RPMI8226 (cell line): ENCODE measurements at regions not wholly inside any gene's neighbourhood (a gene's known extent, or its start where the extent isn't known, plus 50 kb on each side); places are given as distances from the start of the nearest gene placed in this dataset.

Experiments used
- DNase-seq: peaks from one replicate; pipeline ENCODE4 v3.0.0-alpha.2; 2015

DNA sequence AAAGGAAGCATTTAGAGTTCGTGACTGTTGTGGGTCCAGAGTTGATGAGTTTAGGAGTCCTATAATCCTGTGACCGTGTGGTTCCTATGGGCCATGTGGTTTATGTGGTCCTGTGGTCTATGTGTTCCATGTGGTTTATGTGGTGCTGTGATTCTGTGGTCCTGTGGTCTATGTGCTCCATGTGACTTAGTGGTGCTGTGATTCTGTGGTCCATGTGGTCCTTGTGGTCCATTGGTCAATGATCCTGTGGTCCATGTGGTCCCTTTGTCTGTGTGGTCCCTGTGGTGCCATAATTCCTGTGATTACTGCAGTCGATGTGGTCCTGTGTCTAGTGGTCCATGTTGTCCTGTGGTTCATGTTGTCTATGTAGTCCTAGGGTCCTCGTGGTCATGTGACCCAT lies 167.3 kb downstream of the TMEM18 start:
- DNase-seq: no peak

DNA sequence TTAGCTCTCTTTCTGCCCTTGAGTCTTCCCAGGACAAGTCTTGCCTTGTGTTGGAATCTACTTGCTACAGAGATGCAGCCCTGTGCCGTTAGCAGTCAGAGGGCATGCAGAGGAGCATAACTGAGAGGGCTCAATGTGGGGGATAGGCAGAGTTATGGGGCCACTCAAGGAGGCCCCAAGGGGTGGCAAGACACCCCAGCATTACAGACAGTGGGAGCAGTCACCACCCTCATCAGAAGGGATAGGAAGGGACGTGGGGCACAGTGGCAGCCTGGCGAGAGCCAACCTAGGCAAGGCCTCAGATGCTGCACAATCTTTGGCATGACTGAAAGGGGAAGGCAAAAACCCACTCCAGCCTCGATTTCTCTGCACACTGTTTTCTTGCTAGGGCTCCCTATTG lies 169.1 kb downstream of the TMEM18 start:
- DNase-seq: no peak

DNA sequence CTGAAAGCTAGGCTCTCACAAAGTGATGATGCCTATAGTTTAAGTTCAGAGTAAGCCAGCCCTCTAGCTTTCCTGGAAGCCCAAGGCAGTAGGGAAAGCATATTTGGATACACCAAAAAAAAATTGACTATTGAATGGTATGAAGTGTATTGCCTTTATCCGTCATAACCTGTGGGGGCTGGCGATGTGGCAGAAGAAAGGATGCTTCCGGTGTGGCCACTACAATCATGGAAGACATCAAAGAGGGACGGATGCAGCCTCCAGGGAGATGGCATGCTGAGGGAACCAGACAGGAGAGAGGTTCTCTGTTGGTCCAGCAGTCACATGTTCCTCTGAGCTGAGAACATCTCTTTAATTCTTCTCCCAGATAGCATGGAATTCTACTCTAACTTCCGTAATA lies 170.3 kb downstream of the TMEM18 start:
- DNase-seq: no peak

DNA sequence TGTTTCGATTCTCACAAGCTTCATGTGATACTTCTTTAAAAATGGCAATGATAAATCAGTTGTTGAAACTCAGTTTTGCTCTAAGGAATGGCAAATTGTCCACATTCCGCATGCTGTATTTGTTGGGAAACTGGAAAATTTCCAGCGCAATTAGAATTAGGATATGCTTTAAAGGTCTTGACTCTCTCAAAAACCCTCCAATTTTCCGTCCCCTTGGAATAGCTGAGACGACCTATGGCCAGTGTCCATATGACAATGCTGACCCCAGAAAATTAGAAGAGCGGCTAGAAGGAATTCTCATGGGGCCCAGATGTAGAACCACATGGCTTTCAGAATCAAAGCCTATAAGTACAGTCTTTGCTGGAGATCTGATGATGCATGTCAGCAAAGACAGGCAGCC lies 170.8 kb downstream of the TMEM18 start:
- DNase-seq: no peak

DNA sequence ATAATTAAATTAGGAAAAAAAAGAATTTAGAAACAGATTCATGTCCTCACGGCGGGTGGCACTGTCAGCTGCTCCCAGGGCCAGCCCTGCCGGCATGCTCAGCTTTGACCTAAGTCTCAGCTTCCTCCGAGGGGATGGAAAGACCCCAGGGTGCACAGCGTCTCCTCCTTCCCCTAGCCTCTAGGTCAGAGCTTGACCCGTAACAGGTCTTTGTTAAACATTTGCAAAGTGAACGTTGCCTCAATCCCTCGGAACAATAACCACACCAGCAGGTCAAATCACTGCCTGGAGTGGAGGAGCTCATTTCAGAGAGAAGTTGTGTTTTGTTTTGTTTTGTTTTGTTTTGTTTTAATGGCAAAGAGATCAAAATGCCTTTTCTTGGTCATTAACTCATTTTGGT lies 171.3 kb downstream of the TMEM18 start:
- DNase-seq: no peak

DNA sequence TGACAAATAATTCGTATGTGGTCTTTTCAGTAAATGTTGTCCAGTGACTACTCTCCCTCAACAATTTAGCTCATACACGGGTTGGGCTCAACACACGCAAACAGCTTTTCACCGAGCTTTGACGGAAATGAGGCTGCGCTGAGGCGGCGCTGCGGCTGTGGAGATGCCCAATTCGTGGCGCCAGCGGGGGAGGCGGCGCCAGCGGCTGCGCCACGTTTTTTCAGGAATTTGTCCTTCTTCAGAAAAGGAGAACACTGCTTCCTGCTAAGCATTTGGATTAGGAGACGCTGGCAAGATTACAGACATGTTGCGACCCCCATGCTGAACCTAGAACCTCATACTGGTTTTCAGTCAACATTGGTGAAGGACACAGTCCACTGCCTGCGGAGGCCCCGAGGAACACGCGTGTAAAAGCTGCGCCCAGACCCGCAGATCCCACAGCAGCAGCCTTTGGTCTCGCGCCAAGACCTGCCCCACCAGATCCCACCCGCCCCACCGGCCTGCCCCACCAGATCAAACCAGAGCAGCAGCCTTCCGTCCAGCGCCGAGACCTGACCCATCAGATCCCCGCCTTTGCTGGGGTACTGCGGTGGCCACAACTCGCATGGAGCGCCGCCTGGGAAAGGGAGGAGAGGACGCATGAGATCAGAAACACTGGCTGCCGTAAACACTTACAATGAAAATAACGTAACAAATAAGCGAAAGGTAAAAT lies 173.8 kb downstream of the TMEM18 start:
- no peak for DNase-seq

DNA sequence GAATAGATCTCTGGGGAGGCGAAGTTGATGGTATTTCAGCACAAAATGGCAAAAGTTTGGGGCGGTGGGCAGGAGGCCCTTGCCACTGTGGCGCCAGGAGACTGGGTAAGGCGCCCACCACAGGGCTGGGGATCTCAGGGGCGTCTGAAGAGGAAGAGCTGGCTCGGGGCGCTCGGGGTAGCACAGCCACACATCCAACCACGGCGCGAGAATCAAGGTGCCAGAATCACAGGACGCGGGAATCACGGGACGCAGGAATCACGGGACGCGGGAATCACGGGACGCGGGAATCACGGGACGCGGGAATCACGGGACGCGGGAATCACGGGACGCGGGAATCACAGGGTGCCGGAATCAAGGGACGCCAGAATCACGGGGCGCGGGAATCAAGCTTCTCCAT lies 174.4 kb downstream of the TMEM18 start:
- DNase-seq: no peak

DNA sequence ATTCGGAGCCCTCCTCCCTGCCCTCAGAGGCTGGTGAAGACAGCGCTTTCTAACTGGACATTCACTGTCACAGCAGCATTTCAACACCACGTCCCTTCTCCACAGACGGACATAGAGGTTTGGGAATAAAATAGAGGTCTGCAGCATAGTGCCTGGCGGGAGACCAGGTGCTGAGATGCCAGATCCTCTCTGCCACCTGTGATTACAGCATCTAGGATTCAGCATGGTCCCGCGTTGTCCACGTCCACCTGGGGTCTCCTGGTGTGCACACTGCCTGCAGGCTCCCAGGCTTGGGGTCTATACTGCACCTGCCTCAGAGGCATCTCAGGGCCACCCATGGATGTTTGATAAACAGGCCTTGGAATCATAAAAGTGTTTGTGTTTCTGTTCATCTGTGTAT lies 175.5 kb downstream of the TMEM18 start:
- no peak for DNase-seq

DNA sequence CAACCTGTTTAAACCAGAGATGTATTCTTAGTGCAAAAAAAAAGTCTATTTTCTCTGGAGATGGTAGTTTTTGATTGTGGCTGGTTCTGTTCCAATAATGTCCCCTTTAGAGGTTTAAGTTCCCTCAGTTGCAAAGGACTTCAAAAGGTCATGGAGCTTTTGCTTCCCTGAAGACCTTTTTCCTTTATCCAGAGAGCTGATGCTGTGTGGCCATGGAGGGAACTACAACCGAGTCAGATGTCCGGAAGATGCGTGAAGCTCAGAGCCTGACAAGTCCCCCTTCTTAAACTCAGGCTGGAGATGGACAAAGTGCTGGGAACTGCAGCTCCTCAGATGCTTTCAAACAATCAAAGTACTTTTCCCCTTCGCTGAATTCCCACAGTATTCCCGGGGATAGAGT lies 176.1 kb downstream of the TMEM18 start:
- DNase-seq: peak; percentile 12

DNA sequence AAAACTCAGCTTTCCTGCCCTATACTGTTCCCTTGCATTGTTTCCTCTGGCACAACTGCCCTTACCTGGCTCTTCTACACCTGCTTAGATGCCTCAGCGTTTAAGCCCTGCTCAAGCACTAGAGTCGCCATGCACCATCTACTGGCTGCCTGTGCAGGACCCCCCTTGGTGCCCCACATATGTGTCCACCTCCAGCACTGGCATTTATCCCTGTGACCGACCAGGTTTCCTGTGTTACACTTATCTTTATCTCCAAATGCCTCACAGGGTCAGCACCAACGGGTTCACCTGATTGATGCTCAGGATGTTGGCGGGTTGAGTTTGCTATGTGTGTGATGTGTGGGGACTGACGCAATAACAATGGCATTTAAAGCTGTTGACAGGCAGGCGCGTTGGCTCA lies 177.5 kb downstream of the TMEM18 start:
- no peak for DNase-seq

DNA sequence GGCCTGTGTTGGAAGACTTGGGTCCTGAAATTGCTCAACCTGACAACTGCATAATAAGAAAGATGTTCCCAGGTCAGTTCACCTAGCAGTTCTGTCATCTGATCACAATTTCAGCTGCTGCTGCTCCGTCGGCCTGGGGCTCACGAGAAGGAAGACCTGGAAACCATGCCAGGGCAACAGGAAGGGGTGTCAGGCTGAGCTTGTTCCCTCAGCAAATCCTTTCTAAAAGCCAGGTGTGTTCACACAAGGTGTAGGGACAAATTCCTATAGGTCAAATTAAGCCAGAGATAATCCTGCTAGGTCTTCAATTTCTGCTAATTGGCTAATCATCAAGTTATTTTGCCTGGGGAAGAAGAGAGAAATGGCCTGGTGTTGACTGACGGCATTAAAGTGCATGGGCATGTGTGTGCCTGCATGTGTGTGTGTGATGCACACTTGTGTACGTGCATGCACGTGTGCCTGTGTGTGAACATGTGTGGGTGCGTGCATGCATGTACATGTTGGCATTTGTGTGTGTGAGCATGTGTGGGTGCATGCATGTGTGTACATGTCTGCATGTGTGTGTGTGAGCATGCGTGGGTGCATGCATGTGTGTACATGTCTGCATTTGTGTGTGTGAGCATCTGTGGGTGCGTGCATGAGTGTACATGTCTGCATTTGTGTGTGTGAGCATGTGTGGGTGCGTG lies 178.6 kb downstream of the TMEM18 start:
- DNase-seq: no peak

DNA sequence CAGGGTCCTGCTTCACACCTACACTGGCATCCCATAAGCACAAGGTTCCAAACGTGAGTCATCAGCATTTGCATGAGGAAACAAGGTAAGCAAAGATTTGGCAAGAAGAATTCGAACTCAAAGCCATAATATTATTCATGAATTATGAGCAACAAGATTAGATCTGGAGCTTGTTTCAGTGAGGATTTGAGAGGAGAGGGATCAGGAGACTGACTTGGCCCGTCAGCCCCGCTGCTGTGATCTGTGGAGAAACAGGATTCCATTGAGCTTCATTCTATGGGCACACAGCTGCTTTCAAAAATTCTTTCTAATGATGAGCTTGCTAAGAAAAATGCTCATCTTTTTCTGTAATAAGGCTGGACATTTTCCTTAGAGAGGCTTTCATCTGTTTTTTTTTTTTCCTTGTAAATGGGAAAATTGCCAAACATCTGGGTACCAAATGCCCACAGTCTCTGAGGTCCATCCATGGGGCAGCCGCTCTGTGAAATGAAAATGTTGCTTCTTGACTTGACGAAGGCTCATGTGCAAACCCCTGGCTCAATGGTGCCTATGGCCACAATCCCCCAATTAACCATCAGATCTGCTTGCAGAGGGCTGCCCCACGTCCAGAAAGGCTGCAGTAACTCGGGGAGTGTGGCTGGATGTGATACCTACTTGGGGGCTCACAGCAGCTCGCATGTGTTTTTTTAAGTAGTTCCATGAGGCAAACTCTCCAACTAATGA lies 179.3 kb downstream of the TMEM18 start:
- no peak for DNase-seq

DNA sequence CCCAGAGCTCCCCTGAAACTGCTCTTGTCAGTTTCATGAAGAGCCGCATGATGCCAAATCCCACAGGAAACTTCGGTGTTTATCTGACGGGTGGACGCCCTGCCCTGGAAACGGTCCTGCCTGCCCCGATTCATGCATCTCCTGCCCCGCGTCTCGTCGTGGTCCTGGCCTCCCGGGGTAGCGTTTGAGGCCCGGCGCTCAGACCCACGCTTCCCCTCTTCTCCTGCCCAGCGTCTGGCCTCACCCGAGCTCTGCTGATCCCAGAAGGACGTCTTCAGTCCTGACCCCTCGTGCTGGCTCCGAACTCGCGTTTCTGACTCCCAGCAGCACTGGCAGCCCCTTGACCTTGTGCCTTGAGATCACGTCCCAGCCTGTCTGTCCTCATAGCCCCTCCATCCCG lies 180.5 kb downstream of the TMEM18 start:
- no peak for DNase-seq

DNA sequence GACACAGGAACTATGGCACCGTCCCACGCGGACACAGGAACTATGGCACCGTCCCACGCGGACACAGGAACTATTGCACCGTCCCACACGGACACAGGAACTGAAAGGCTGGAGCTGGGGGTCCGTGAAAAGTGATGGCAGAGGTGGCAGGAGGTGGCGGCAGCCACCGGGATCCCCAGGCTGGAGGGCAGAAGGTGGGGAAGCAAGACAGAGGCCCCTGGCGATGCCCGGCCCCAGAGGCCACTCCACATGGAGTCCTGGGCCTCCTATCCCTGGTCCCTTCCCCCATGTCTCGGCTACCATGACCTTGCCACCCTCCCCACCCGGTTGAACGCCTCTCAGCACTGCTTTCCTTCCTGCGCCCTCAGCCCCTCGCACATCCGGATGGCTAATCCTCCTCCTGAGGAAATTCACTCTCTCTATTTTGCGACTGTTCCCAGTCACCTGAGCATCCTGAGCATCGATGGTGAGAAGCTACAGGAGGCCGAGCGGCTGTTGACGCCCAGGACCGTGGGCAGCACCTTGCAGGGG lies 181.4 kb downstream of the TMEM18 start:
- no peak for DNase-seq

DNA sequence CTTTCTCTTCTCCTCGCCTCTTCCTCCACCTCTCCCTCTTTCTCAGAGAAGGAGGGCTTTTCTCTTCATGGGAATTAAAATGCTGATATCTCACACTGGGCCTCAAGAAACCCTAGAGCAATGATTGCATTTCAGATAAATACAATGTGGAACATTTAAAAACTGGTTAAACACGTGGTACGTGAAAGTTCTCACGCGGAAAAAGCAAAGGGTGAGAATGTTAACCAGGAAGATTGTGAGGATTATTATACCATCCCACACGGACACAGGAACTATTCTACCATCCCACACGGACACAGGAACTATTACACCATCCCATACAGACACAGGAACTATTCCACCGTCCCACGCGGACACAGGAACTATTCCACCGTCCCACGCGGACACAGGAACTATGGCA lies 182.4 kb downstream of the TMEM18 start:
- no peak for DNase-seq

DNA sequence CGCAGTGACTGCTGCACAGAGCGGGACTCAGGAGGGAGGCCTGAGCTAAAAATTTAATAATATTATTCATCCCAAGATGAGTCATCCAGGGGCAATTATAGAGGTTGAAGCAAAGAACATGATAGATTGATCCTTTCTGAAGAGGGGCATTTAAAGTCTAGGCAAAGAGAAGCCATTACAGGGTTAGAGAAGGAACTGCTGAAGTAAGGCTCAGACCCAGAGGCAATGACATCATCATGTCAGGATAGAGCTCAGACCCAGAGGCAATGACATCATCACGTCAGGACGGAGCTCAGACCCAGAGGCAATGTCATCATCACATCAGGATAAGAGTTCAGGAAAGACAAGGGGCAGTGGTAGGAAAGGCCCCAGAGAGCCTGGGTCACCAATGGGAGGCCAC lies 184.0 kb downstream of the TMEM18 start:
- DNase-seq: no peak

DNA sequence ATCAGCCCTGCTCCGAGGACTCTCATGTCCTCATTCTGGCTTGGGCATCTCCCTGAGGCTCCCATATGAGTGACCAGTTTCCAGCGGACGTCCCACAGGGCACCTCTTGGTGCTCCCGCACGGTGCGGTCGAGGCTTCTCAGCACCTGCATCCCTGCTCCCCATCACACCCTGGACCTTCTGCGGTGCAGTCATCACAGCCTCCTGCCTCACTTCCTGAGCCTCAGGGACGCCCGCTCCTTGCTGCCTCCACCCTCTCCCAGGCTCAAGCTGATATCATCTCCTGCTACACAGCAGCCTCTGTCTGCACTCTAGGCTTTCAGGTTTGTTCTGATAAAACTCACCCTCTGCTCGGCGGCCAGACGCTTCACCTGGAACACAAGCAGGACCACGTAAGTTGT lies 185.0 kb downstream of the TMEM18 start:
- DNase-seq: no peak

DNA sequence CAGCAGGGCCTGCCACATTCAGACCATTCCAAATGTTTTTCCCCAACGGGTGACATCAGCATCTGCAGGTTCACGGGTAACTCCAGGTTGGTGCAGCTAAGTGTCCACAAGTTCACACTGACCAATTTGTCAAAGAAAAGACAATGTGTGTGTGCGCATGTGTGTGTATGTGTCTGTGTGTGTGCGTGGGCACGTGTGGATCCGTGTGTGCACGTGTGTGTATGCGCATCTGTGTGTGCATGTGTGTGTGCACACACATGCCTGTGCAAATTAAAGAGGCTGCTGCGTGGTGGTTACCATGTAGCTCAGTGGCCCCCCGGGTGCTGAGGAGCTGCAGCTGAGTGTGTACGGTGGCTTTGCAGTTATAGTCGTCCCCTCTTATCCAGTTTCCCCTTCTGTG lies 187.4 kb downstream of the TMEM18 start:
- no peak for DNase-seq

DNA sequence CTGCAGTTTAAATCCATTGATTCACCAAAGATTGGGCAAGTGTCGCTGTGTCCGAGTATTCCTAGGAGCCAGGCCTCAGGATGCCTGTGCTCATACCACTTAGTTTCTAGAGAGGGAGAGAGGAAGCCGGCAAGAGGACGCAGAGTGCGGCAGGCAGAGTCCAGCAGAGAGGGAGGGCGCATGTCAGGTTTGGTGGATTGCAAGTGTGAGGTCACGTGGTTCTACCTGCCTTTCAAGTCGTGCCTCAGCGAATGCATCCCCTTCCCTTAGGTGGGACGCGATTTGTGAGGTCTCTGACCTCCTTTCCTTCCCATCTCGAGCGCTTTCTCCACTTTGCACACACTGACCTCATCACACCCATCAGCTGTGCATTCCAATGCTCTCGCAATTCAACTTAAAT lies 188.1 kb downstream of the TMEM18 start:
- DNase-seq: peak; percentile 13

DNA sequence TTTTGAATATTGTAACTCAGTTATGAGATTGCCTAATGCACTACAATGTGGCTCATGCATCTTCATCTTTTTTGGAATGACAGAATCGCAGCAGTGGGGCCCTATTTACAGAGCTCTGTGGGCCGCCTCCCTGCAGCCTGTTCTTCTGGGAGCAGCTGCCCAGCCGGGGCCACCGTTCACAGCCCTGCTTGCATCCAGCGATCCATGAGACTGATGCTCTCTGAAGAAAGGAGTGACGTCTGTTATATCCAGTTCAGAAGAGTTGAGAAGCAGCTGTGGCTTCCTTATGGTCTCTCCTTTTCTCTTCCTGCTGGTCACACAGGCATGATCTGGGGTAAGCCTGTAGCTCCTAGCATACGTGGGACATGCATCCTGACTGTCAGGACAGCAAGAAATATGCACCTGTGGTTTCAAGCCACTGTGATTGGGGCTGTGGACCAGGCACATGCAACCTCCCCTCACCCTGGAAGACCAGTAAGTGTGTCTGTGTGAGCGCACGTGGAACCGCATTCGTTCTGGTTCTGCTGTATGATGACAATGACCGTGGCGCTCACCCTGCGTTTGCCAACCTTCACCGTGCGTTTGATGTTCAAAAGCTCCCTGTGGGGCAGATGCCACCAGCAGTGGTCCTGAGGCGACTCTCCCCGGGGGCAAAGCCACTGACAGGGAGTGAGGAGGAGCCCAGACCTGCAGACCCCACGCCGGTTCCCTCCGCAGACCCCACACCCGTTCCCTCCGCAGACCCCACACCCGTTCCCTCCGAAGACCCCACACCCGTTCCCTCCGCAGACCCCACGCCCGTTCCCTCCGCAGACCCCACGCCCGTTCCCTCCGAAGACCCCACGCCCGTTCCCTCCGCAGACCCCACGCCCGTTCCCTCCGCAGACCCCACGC lies 189.8 kb downstream of the TMEM18 start:
- DNase-seq: no peak

DNA sequence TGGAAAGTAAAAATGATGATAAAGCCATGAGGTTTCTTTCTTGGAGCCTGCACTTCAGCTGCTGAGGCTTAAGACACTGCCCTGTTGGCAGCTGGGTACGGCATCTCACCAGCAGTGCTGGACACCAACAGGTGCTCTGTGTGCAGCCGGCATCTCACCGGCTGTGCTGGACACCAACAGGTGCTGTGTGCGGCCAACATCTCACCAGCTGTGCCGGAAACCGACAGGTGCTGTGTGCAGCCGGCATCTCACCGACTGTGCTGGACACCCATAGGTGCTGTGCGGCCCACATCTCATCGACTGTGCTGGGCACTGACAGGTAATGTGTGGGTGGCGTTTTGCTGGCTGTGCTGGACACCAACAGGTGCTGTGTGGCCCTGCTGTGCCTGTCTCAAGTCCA lies 190.8 kb downstream of the TMEM18 start:
- DNase-seq: peak; percentile 38

DNA sequence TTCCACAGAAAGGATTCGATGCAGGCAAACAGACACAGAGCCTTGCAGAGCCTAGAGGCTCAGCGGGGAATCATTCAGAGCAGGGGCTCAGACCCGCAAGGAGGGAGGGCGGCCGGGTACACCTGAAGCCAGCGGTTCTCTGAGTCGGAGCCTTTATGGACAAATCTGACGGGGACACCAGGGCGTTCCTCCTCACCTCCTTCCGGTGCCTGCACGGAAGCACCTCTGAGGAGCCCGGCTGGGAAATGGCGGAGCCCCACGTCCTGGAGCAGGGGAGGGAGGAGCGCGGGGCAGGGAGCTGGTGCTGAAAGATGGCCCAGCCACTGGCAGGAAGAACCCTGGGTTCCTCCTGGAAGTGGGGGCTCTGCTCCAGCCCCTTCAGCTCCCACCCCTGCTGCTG lies 193.5 kb upstream of the ALKAL2 start:
- peak; percentile 47 for DNase-seq
